NB4 (cell line): ENCODE measurements at regions not wholly inside any gene's neighbourhood (a gene's known extent, or its start where the extent isn't known, plus 50 kb on each side); places are given as distances from the start of the nearest gene placed in this dataset.

ENCODE experiments used
- CTCF ChIP-seq: IDR thresholded peaks from one replicate; pipeline ENCODE4 v1.5.1; 2012; ENCODE audit warnings: low read depth, low read length
- MAX ChIP-seq: IDR thresholded peaks from 2 replicates; pipeline ENCODE4 v1.6.1; 2011; ENCODE audit warnings: low read depth, low read length
- POLR2A ChIP-seq: IDR thresholded peaks from 2 replicates; pipeline ENCODE4 v1.6.1; 2011; ENCODE audit warnings: mild to moderate bottlenecking; ENCODE audit not compliant: insufficient read length; ENCODE audit errors: extremely low read depth

GRCh38 chr20:7828437-7828836 lies 111.8 kb downstream of the HAO1 start:
- TF ChIP-seq CTCF (no peak), MAX (no peak), POLR2A (no peak)
